Erythroblast (primary cell): ENCODE measurements at regions not wholly inside any gene's neighbourhood (a gene's known extent, or its start where the extent isn't known, plus 50 kb on each side); places are given as distances from the start of the nearest gene placed in this dataset.

Experiments used
- GATA1 ChIP-seq: IDR thresholded peaks from 2 replicates; pipeline ENCODE4 v1.6.1; 2011; ENCODE audit warnings: low read depth, mild to moderate bottlenecking, control low read depth, low read length, moderate library complexity
- POLR2A ChIP-seq: IDR thresholded peaks from 2 replicates; pipeline ENCODE4 v1.6.1; 2011; ENCODE audit warnings: mild to moderate bottlenecking, low read length

GRCh38 chr7:49080896-49081475 is 156.6 kb downstream of the CDC14C start:
- no peak for TF ChIP-seq POLR2A
- no peak for TF ChIP-seq GATA1
